ENCODE measurements at regions not wholly inside any gene's neighbourhood (a gene's known extent, or its start where the extent isn't known, plus 50 kb on each side); places are given as distances from the start of the nearest gene placed in this dataset.

GRCh38 chr9:95763983-95764382 lies 111.5 kb upstream of the ERCC6L2 start:
- Histone ChIP-seq H3K4me1 (ENCODE audit: control insufficient read depth in 2 of 2, insufficient read depth in 1 of 2, low read depth in 1 of 2, low read length in 2 of 2) (peaks cover 8 to 23% of the 10 kb centered on the region in 2 donors), H3K14ac (ENCODE audit: low read length) (no peak overlapping the region), H2BK5ac (ENCODE audit: low read length) (no peak overlapping the region), H4K91ac (ENCODE audit: low read depth, low read length, poor library complexity) (no peak overlapping the region), H3K27ac (replicated peaks; ENCODE audit: low read length) (no peak overlapping the region), H3K18ac (ENCODE audit: low read length) (no peak overlapping the region), H2BK15ac (ENCODE audit: low read length) (no peak overlapping the region), H2BK120ac (ENCODE audit: low read depth, low read length) (no peak overlapping the region), H2AFZ (ENCODE audit: low read length) (no peak overlapping the region), H3K4me3 (ENCODE audit: low read length in 2 of 2) (no peak overlapping the region), H2BK12ac (ENCODE audit: low read length) (no peak overlapping the region), H3K4me2 (ENCODE audit: insufficient read depth, low read length, poor library complexity, severe bottlenecking) (no peak overlapping the region), H3K4ac (ENCODE audit: low read length) (no peak overlapping the region), H3K27me3 (ENCODE audit: control insufficient read depth in 3 of 3, insufficient read depth in 3 of 3, low read depth in 1 of 3, low read length in 3 of 3) (no peaks in the 10 kb centered on the region), H4K8ac (ENCODE audit: low read depth, low read length) (no peak overlapping the region), H3K23ac (ENCODE audit: low read depth, low read length, poor library complexity) (no peak overlapping the region), H3K9ac (ENCODE audit: low read depth, low read length, poor library complexity) (no peak overlapping the region), H3K9me3 (replicated peaks in 1 of 2; ENCODE audit: control insufficient read depth in 2 of 2, insufficient read depth in 1 of 2, low read depth in 1 of 2, low read length in 2 of 2) (no peaks in the 10 kb centered on the region), H3K36me3 (replicated peaks in 1 of 2; ENCODE audit: control insufficient read depth in 2 of 2, insufficient read depth in 2 of 2, low read length in 2 of 2) (no peaks in the 10 kb centered on the region), H2AK5ac (ENCODE audit: low read depth, low read length) (no peak overlapping the region), H3K79me1 (ENCODE audit: low read depth, low read length) (no peaks in the 10 kb centered on the region)
- DNase-seq (ENCODE audit: low spot score): no peak
- no CpG with 5 or more reads among the region's 2 CpGs for WGBS, 2 donors (ENCODE audit: extremely low coverage in 2 of 2, insufficient read length in 2 of 2, insufficient replicate concordance in 1 of 2)

GRCh38 chr9:95763006-95763405 lies 112.5 kb upstream of the ERCC6L2 start:
- WGBS, 2 donors (ENCODE audit: extremely low coverage in 2 of 2, insufficient read length in 2 of 2, insufficient replicate concordance in 1 of 2): no CpG with 5 or more reads among the region's 3 CpGs
- no peaks in the 10 kb centered on the region for H3K79me1 ChIP-seq (ENCODE audit: low read depth, low read length)
- no peak for DNase-seq (ENCODE audit: low spot score)
- no peak overlapping the region for H2BK12ac ChIP-seq (ENCODE audit: low read length)
- no peak overlapping the region for H3K18ac ChIP-seq (ENCODE audit: low read length)
- no peak overlapping the region for H3K23ac ChIP-seq (ENCODE audit: low read depth, low read length, poor library complexity)
- H3K4me2 ChIP-seq (ENCODE audit: insufficient read depth, low read length, poor library complexity, severe bottlenecking): no peak overlapping the region
- H4K91ac ChIP-seq (ENCODE audit: low read depth, low read length, poor library complexity): no peak overlapping the region
- no peak overlapping the region for H3K4me3 ChIP-seq (ENCODE audit: low read length in 2 of 2)
- peaks cover 8 to 23% of the 10 kb centered on the region in 2 donors for H3K4me1 ChIP-seq (ENCODE audit: control insufficient read depth in 2 of 2, insufficient read depth in 1 of 2, low read depth in 1 of 2, low read length in 2 of 2)
- no peaks in the 10 kb centered on the region for H3K9me3 ChIP-seq (replicated peaks in 1 of 2; ENCODE audit: control insufficient read depth in 2 of 2, insufficient read depth in 1 of 2, low read depth in 1 of 2, low read length in 2 of 2)
- no peak overlapping the region for H3K4ac ChIP-seq (ENCODE audit: low read length)
- H2AK5ac ChIP-seq (ENCODE audit: low read depth, low read length): no peak overlapping the region
- no peak overlapping the region for H4K8ac ChIP-seq (ENCODE audit: low read depth, low read length)
- H3K36me3 ChIP-seq (replicated peaks in 1 of 2; ENCODE audit: control insufficient read depth in 2 of 2, insufficient read depth in 2 of 2, low read length in 2 of 2): no peaks in the 10 kb centered on the region
- H2BK120ac ChIP-seq (ENCODE audit: low read depth, low read length): no peak overlapping the region
- H2AFZ ChIP-seq (ENCODE audit: low read length): no peak overlapping the region
- no peak overlapping the region for H3K9ac ChIP-seq (ENCODE audit: low read depth, low read length, poor library complexity)
- no peak overlapping the region for H3K14ac ChIP-seq (ENCODE audit: low read length)
- no peak overlapping the region for H3K27ac ChIP-seq (replicated peaks; ENCODE audit: low read length)
- no peak overlapping the region for H2BK15ac ChIP-seq (ENCODE audit: low read length)
- no peaks in the 10 kb centered on the region for H3K27me3 ChIP-seq (ENCODE audit: control insufficient read depth in 3 of 3, insufficient read depth in 3 of 3, low read depth in 1 of 3, low read length in 3 of 3)
- no peak overlapping the region for H2BK5ac ChIP-seq (ENCODE audit: low read length)

GRCh38 chr9:95762322-95762721 lies 113.2 kb upstream of the ERCC6L2 start:
- H2AK5ac ChIP-seq (ENCODE audit: low read depth, low read length): no peak overlapping the region

GRCh38 chr9:95760791-95761190 lies 114.7 kb upstream of the ERCC6L2 start:
- no peak overlapping the region for H3K27ac ChIP-seq (replicated peaks; ENCODE audit: low read length)
- no peak for DNase-seq (ENCODE audit: low spot score)
- no CpG with 5 or more reads among the region's 8 CpGs for WGBS, 2 donors (ENCODE audit: extremely low coverage in 2 of 2, insufficient read length in 2 of 2, insufficient replicate concordance in 1 of 2)

More at GRCh38 chr9:95762322-95762721, 113.2 kb upstream of the ERCC6L2 start:
- DNase-seq (ENCODE audit: low spot score): no peak
- peak overlapping the region in 1 of 2 donors; percentile 4 for H3K4me3 ChIP-seq (ENCODE audit: low read length in 2 of 2)
- no peak overlapping the region for H3K4ac ChIP-seq (ENCODE audit: low read length)
- H3K9ac ChIP-seq (ENCODE audit: low read depth, low read length, poor library complexity): no peak overlapping the region
- H2BK5ac ChIP-seq (ENCODE audit: low read length): no peak overlapping the region
- H3K14ac ChIP-seq (ENCODE audit: low read length): no peak overlapping the region
- no peak overlapping the region for H3K4me2 ChIP-seq (ENCODE audit: insufficient read depth, low read length, poor library complexity, severe bottlenecking)
- no CpG with 5 or more reads among the region's 6 CpGs for WGBS, 2 donors (ENCODE audit: extremely low coverage in 2 of 2, insufficient read length in 2 of 2, insufficient replicate concordance in 1 of 2)
- no peaks in the 10 kb centered on the region for H3K9me3 ChIP-seq (replicated peaks in 1 of 2; ENCODE audit: control insufficient read depth in 2 of 2, insufficient read depth in 1 of 2, low read depth in 1 of 2, low read length in 2 of 2)
- H4K91ac ChIP-seq (ENCODE audit: low read depth, low read length, poor library complexity): no peak overlapping the region
- H2BK12ac ChIP-seq (ENCODE audit: low read length): peak overlapping the region; percentile 18
- no peaks in the 10 kb centered on the region for H3K36me3 ChIP-seq (replicated peaks in 1 of 2; ENCODE audit: control insufficient read depth in 2 of 2, insufficient read depth in 2 of 2, low read length in 2 of 2)
- H3K18ac ChIP-seq (ENCODE audit: low read length): peak overlapping the region; percentile 24
- no peak overlapping the region for H2AFZ ChIP-seq (ENCODE audit: low read length)
- H4K8ac ChIP-seq (ENCODE audit: low read depth, low read length): no peak overlapping the region
- no peak overlapping the region for H2BK120ac ChIP-seq (ENCODE audit: low read depth, low read length)
- H3K27me3 ChIP-seq (ENCODE audit: control insufficient read depth in 3 of 3, insufficient read depth in 3 of 3, low read depth in 1 of 3, low read length in 3 of 3): no peaks in the 10 kb centered on the region
- no peak overlapping the region for H3K27ac ChIP-seq (replicated peaks; ENCODE audit: low read length)
- peaks cover 8 to 25% of the 10 kb centered on the region in 2 donors for H3K4me1 ChIP-seq (ENCODE audit: control insufficient read depth in 2 of 2, insufficient read depth in 1 of 2, low read depth in 1 of 2, low read length in 2 of 2)
- peak overlapping the region; percentile 35 for H2BK15ac ChIP-seq (ENCODE audit: low read length)
- no peak overlapping the region for H3K23ac ChIP-seq (ENCODE audit: low read depth, low read length, poor library complexity)
- H3K79me1 ChIP-seq (ENCODE audit: low read depth, low read length): no peaks in the 10 kb centered on the region

More at GRCh38 chr9:95760791-95761190, 114.7 kb upstream of the ERCC6L2 start:
- Histone ChIP-seq H4K91ac (ENCODE audit: low read depth, low read length, poor library complexity) (no peak overlapping the region), H2BK120ac (ENCODE audit: low read depth, low read length) (no peak overlapping the region), H3K9me3 (replicated peaks in 1 of 2; ENCODE audit: control insufficient read depth in 2 of 2, insufficient read depth in 1 of 2, low read depth in 1 of 2, low read length in 2 of 2) (no peaks in the 10 kb centered on the region), H3K4me3 (ENCODE audit: low read length in 2 of 2) (no peak overlapping the region), H2BK15ac (ENCODE audit: low read length) (no peak overlapping the region), H3K27me3 (ENCODE audit: control insufficient read depth in 3 of 3, insufficient read depth in 3 of 3, low read depth in 1 of 3, low read length in 3 of 3) (no peaks in the 10 kb centered on the region), H2BK5ac (ENCODE audit: low read length) (no peak overlapping the region), H3K36me3 (replicated peaks in 1 of 2; ENCODE audit: control insufficient read depth in 2 of 2, insufficient read depth in 2 of 2, low read length in 2 of 2) (no peaks in the 10 kb centered on the region), H4K8ac (ENCODE audit: low read depth, low read length) (no peak overlapping the region), H3K18ac (ENCODE audit: low read length) (no peak overlapping the region), H2AK5ac (ENCODE audit: low read depth, low read length) (no peak overlapping the region), H3K79me1 (ENCODE audit: low read depth, low read length) (no peaks in the 10 kb centered on the region), H2BK12ac (ENCODE audit: low read length) (no peak overlapping the region), H3K4me1 (ENCODE audit: control insufficient read depth in 2 of 2, insufficient read depth in 1 of 2, low read depth in 1 of 2, low read length in 2 of 2) (peaks cover 6 to 26% of the 10 kb centered on the region in 2 donors), H3K9ac (ENCODE audit: low read depth, low read length, poor library complexity) (no peak overlapping the region), H3K14ac (ENCODE audit: low read length) (no peak overlapping the region), H3K4me2 (ENCODE audit: insufficient read depth, low read length, poor library complexity, severe bottlenecking) (no peak overlapping the region), H3K23ac (ENCODE audit: low read depth, low read length, poor library complexity) (no peak overlapping the region), H2AFZ (ENCODE audit: low read length) (peak overlapping the region; percentile 62), H3K4ac (ENCODE audit: low read length) (no peak overlapping the region)
